ENCODE measurements at regions not wholly inside any gene's neighbourhood (a gene's known extent, or its start where the extent isn't known, plus 50 kb on each side); places are given as distances from the start of the nearest gene placed in this dataset.

DNA sequence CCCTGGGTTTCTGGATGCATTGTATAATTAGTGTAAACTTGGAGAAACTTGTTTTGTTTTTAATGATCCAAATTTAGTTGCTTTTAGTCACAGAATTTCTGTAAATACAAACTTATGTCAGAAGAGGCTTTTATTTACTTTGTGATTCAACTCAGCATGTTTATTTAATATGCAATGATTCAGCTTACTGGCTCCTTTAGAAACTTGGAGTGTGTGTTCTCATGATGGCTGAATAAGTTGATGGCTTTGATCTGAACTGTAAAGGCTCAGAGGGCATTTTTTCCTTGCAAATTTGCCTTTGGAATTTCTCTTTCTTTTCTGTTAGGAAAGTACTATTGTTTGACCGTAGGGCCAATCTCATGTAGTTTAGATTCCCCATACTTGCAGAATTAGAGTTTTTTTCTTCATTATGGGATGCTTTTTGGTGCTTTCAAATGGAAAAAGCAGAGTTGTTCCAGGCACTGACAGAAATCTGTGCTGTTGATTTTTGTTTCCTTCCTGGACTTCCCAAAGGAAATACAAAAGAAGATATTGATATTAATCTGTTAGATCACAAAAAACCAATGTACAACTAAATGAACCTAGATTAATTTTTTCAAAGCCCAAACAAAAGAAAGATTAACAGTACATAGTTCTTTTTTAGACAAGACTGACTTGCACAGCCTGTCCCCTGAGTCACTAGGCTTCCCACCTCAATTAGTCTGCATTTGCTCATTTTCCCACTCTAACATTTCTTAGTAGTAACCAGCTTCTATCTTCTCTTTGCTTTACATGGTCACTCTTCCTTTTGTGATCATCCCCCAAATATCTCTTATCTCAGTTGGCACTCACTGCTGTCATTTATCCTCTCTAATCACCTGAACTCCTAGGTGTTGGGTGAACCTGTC, 96.8 kb upstream of the AGR3 start:
- Histone ChIP-seq H3K36me3 (no peaks in the 10 kb centered on the region), H3K4me3 (no peak overlapping the region), H3K27me3 (replicated peaks in 1 of 7) (peaks cover 0 to 5% (median 0%) of the 10 kb centered on the region in 7 donors), H3K27ac (no peak overlapping the region), H3K4me1 (peaks cover 0 to 22% (median 7%) of the 10 kb centered on the region in 6 donors), H3K9me3 (no peaks in the 10 kb centered on the region)
- TF ChIP-seq POLR2AphosphoS5 (IDR thresholded peaks at IDR 0.05) (no peak), POLR2A (IDR thresholded peaks at IDR 0.05) (no peak)
- TF ChIP-seq, protein P1, sequence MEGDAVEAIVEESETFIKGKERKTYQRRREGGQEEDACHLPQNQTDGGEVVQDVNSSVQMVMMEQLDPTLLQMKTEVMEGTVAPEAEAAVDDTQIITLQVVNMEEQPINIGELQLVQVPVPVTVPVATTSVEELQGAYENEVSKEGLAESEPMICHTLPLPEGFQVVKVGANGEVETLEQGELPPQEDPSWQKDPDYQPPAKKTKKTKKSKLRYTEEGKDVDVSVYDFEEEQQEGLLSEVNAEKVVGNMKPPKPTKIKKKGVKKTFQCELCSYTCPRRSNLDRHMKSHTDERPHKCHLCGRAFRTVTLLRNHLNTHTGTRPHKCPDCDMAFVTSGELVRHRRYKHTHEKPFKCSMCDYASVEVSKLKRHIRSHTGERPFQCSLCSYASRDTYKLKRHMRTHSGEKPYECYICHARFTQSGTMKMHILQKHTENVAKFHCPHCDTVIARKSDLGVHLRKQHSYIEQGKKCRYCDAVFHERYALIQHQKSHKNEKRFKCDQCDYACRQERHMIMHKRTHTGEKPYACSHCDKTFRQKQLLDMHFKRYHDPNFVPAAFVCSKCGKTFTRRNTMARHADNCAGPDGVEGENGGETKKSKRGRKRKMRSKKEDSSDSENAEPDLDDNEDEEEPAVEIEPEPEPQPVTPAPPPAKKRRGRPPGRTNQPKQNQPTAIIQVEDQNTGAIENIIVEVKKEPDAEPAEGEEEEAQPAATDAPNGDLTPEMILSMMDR (IDR thresholded peaks at IDR 0.05 in 8 of 11, conservative IDR thresholded peaks at IDR 0.05 in 3 of 11): no peak
- intact Hi-C loops (cut with DNase I; ENCODE audit: low total_unique reads): no loop called here
- WGBS, 5 donors: 63 to 79% (median 66%) methylated on average over 1 of the region's 1 CpG
- DNase-seq: no peak

DNA sequence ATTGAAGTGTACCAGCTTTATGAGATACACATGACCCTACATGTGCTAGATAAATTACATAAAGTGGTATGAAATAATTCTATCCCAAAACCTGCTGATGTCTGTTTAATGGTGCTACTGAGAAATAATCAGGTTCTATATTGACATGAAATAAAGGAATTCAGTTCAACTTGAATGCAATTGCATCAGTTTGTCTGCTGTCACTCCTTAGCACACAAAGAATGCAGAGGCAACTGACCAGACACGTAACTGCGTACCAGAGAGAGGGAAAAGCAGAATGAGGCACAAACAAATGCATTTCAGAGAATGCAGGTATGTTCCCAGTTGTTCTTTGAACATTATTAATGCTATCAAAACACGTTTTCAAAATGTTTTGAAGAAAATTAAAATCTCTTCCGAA, 98.8 kb upstream of the AGR3 start:
- TF ChIP-seq, protein P1 (IDR thresholded peaks at IDR 0.05 in 8 of 11, conservative IDR thresholded peaks at IDR 0.05 in 3 of 11): no peak
- TF ChIP-seq POLR2AphosphoS5 (IDR thresholded peaks at IDR 0.05) (no peak), POLR2A (IDR thresholded peaks at IDR 0.05) (no peak)
- Histone ChIP-seq H3K4me3 (no peak overlapping the region), H3K9me3 (no peaks in the 10 kb centered on the region), H3K36me3 (no peaks in the 10 kb centered on the region), H3K27ac (no peak overlapping the region), H3K4me1 (peaks cover 0 to 20% (median 7%) of the 10 kb centered on the region in 6 donors), H3K27me3 (replicated peaks in 1 of 7) (peaks cover 0 to 5% (median 0%) of the 10 kb centered on the region in 7 donors)
- no peak for DNase-seq
- intact Hi-C loops (cut with DNase I; ENCODE audit: low total_unique reads): loop anchor here (10.0 kb wide), 1 partner anchor 664 kb away; no protein-coding TSS in a partner anchor
- WGBS, 5 donors: 88 to 95% (median 92%) methylated on average over 4 of the region's 4 CpGs

DNA sequence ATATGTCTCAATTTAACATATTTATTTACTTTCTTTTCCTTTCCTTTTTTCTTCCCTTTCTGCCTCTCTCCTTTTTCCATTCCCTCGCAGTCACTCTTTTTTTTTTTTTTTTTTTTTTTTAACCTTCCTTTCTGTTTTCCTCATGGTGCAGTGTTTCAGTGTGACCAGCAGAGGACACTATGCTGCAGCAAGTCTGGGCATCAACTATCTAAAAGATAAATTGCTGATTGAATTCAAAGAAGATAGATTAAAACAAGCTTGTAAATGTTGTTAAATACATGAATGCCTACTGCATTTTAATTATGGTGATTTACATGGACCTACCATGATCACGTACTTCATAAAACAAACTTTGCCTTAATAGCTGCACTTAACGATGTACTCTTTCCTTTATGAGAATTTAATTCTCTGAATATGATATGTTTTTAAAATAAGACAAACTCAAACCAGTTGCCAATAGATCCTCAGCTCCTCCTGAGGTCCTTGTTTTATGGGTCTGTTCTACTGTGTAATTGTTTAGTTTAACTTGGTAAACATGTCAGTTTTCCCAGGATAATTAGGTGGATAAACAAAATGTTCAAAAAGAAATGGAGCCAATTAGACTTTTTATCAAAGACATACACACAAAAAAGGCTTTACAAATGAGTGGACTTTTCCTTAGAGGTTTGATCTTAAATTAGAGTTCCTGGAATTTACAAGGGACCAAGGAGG, 101.0 kb upstream of the AGR3 start:
- H3K27me3 ChIP-seq (replicated peaks in 1 of 7): peaks cover 0 to 5% (median 0%) of the 10 kb centered on the region in 7 donors
- 42 to 46% (median 45%) methylated on average over 3 of the region's 3 CpGs for WGBS, 5 donors
- TF ChIP-seq POLR2A (IDR thresholded peaks at IDR 0.05): no peak
- TF ChIP-seq, protein P1 (IDR thresholded peaks at IDR 0.05 in 8 of 11, conservative IDR thresholded peaks at IDR 0.05 in 3 of 11): peak; percentile 72 to 90 (median 80)
- H3K36me3 ChIP-seq: no peaks in the 10 kb centered on the region
- no peak overlapping the region for H3K27ac ChIP-seq
- no peak for DNase-seq
- no peak overlapping the region for H3K4me3 ChIP-seq
- no peaks in the 10 kb centered on the region for H3K9me3 ChIP-seq
- intact Hi-C loops (cut with DNase I; ENCODE audit: low total_unique reads): loop anchor here (10.0 kb wide), 1 partner anchor 662 kb away; no protein-coding TSS in a partner anchor
- peaks cover 0 to 14% (median 5%) of the 10 kb centered on the region in 6 donors for H3K4me1 ChIP-seq

DNA sequence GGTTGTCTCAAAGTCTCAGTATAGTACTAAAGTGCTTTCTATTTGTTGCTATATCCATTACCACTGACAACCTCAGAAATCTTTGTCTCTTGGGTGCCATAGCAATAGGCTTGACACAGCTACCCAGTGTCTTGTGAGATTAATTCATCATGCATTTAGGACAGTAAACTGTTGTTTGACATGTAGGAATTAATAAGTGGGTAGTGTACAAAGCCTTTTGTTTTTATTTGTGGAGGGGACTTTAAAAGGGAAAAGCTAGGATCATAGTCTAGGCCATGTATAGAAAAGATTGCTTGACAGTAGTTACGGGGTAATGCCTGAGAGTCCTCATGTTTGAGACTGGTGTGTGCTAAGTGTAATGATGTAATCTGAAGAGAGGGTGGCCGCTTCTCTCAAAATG, 102.6 kb upstream of the AGR3 start:
- H3K9me3 ChIP-seq: no peaks in the 10 kb centered on the region
- H3K36me3 ChIP-seq: no peaks in the 10 kb centered on the region
- DNase-seq: no peak
- 88 to 95% (median 90%) methylated on average over 2 of the region's 2 CpGs for WGBS, 5 donors
- no peak overlapping the region for H3K4me3 ChIP-seq
- H3K4me1 ChIP-seq: peaks cover 0 to 14% (median 5%) of the 10 kb centered on the region in 6 donors
- no peak overlapping the region for H3K27ac ChIP-seq
- intact Hi-C loops (cut with DNase I; ENCODE audit: low total_unique reads): loop anchor here (10.0 kb wide), 1 partner anchor 660 kb away; no protein-coding TSS in a partner anchor
- TF ChIP-seq, protein P1 (IDR thresholded peaks at IDR 0.05 in 8 of 11, conservative IDR thresholded peaks at IDR 0.05 in 3 of 11): no peak
- no peak for TF ChIP-seq POLR2A (IDR thresholded peaks at IDR 0.05)
- TF ChIP-seq POLR2AphosphoS5 (IDR thresholded peaks at IDR 0.05): no peak
- peaks cover 0 to 5% (median 0%) of the 10 kb centered on the region in 7 donors for H3K27me3 ChIP-seq (replicated peaks in 1 of 7)

Data from spleen (tissue), 11 donors.